ENCODE measurements at regions not wholly inside any gene's neighbourhood (a gene's known extent, or its start where the extent isn't known, plus 50 kb on each side); places are given as distances from the start of the nearest gene placed in this dataset.
"Not testable (repeated sequence)": the region's sequence is repeated elsewhere in the genome, so short reads cannot be mapped to it uniquely, and the experiment has no call there.

- not testable (repeated sequence) for H3K9me3 ChIP-seq (ENCODE audit: control insufficient read depth in 1 of 2, low read length in 2 of 2); H3K27me3 ChIP-seq (ENCODE audit: control insufficient read depth in 1 of 2, insufficient read depth in 2 of 2, low read length in 2 of 2); H3K9ac ChIP-seq (ENCODE audit: low read depth in 1 of 2, low read length in 2 of 2)
These were observed 72.4 kb downstream of the HNRNPD start for GRCh38 chr4:82301390-82301789.

GRCh38 chr4:82293304-82293703, 80.5 kb downstream of the HNRNPD start:
- H3K27me3 ChIP-seq (ENCODE audit: control insufficient read depth in 1 of 2, insufficient read depth in 2 of 2, low read length in 2 of 2) = no peaks in the 10 kb centered on the region
- H3K9me3 ChIP-seq (ENCODE audit: control insufficient read depth in 1 of 2, low read length in 2 of 2) = no peaks in the 10 kb centered on the region
- H3K27ac ChIP-seq (ENCODE audit: low read depth, low read length) = no peak overlapping the region
- no peak overlapping the region for H3K4me3 ChIP-seq (ENCODE audit: low read depth in 1 of 2, low read length in 2 of 2)
- no peaks in the 10 kb centered on the region for H3K4me1 ChIP-seq (ENCODE audit: control insufficient read depth in 1 of 2, insufficient read depth in 2 of 2, low read length in 2 of 2)
- H3K36me3 ChIP-seq (ENCODE audit: control insufficient read depth in 1 of 2, insufficient read depth in 2 of 2, low read length in 2 of 2) = no peaks in the 10 kb centered on the region
- H3K9ac ChIP-seq (ENCODE audit: low read depth in 1 of 2, low read length in 2 of 2) = no peak overlapping the region

More at GRCh38 chr4:82301390-82301789, 72.4 kb downstream of the HNRNPD start:
- H3K4me1 ChIP-seq (ENCODE audit: control insufficient read depth in 1 of 2, insufficient read depth in 2 of 2, low read length in 2 of 2); H3K36me3 ChIP-seq (ENCODE audit: control insufficient read depth in 1 of 2, insufficient read depth in 2 of 2, low read length in 2 of 2); H3K4me3 ChIP-seq (ENCODE audit: low read depth in 1 of 2, low read length in 2 of 2); H3K27ac ChIP-seq (ENCODE audit: low read depth, low read length): not testable (repeated sequence)

- H3K9ac ChIP-seq (ENCODE audit: low read depth in 1 of 2, low read length in 2 of 2) = no peak overlapping the region
- no peaks in the 10 kb centered on the region for H3K36me3 ChIP-seq (ENCODE audit: control insufficient read depth in 1 of 2, insufficient read depth in 2 of 2, low read length in 2 of 2)
- no peaks in the 10 kb centered on the region for H3K27me3 ChIP-seq (ENCODE audit: control insufficient read depth in 1 of 2, insufficient read depth in 2 of 2, low read length in 2 of 2)
- no peak overlapping the region for H3K4me3 ChIP-seq (ENCODE audit: low read depth in 1 of 2, low read length in 2 of 2)
- H3K27ac ChIP-seq (ENCODE audit: low read depth, low read length) = no peak overlapping the region
- H3K9me3 ChIP-seq (ENCODE audit: control insufficient read depth in 1 of 2, low read length in 2 of 2) = no peaks in the 10 kb centered on the region
- peaks cover 7 to 9% of the 10 kb centered on the region in 2 donors for H3K4me1 ChIP-seq (ENCODE audit: control insufficient read depth in 1 of 2, insufficient read depth in 2 of 2, low read length in 2 of 2)
These were observed 86.1 kb downstream of the HNRNPD start for GRCh38 chr4:82287720-82288119.

DNA sequence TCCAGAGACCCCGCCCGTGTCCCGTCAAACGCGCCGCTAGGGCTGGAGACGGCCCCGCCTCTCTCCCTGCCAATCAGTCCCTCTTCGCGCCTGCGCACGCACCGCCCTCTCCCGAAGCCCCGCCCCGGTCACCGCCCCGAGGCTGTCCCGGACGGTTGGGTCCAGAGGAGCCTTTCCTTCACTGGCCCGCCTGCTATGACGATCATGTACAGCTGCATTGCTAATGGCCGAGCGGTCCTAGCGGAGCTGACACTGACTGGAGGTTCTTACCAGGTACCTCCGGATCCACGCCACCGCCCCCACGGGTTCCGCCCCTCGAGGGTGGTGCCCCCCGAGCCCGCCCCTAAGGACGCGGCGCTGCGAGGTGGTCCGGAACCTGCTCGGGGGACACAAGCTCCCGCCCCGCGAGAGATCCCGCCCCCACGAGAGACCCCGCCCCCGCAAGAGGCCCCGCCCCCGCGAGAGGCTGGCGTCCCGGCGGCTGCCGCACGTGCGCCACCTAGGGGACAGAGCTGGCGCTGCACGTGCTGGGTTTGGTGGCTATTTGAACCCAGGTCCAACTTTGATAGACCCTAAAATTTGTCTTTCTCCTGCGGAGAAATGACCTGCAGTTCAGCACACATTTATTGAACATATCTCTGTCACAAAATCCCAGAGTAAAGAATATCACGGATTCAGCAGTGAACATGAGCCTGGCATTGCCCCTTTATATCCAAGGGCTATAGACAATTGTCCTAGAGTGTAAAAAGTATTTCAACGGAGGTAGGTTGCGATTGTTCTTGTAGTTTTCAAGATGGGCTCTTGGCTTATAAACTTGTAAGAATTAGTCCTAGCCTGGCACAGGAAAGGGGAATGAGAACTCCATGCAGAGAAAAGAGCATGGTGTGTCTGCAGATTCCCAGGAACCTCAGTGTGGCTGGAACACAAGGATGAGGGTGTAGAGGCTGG, 88.7 kb downstream of the HNRNPD start:
- no peaks in the 10 kb centered on the region for H3K9me3 ChIP-seq (ENCODE audit: control insufficient read depth in 1 of 2, low read length in 2 of 2)
- H3K4me3 ChIP-seq (ENCODE audit: low read depth in 1 of 2, low read length in 2 of 2) = peak overlapping the region; percentile 57 to 78
- peak overlapping the region; percentile 1 to 3 for H3K9ac ChIP-seq (ENCODE audit: low read depth in 1 of 2, low read length in 2 of 2)
- peak overlapping the region; percentile 68 for H3K27ac ChIP-seq (ENCODE audit: low read depth, low read length)
- no peaks in the 10 kb centered on the region for H3K27me3 ChIP-seq (ENCODE audit: control insufficient read depth in 1 of 2, insufficient read depth in 2 of 2, low read length in 2 of 2)
- no peaks in the 10 kb centered on the region for H3K36me3 ChIP-seq (ENCODE audit: control insufficient read depth in 1 of 2, insufficient read depth in 2 of 2, low read length in 2 of 2)
- peaks cover 7 to 9% of the 10 kb centered on the region in 2 donors for H3K4me1 ChIP-seq (ENCODE audit: control insufficient read depth in 1 of 2, insufficient read depth in 2 of 2, low read length in 2 of 2)

- H3K27ac ChIP-seq (ENCODE audit: low read depth, low read length) = no peak overlapping the region
These were observed 89.3 kb downstream of the HNRNPD start for GRCh38 chr4:82284475-82284857.

DNA sequence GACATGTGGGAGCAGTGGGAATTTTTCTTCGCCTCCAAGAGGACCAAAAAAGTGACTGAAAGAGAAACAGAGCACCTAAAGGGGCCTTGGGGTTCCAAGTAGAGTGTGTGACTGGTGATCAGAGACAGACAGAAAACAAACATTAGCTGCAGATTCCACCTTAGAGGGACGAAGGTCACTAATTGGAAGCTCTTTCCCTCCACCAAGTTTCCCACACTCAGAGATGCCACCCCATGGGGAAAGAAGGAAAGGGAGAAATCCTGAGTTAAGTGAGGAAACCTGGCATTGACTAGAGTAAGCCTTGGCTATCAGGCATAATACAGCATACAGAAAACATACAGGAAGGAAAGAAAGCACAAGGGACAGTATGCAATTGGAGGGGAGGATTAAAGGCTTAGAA, 90.9 kb downstream of the HNRNPD start:
- Histone ChIP-seq H3K4me3 (ENCODE audit: low read depth in 1 of 2, low read length in 2 of 2) (no peak overlapping the region), H3K9ac (ENCODE audit: low read depth in 1 of 2, low read length in 2 of 2) (no peak overlapping the region), H3K9me3 (ENCODE audit: control insufficient read depth in 1 of 2, low read length in 2 of 2) (no peaks in the 10 kb centered on the region), H3K27me3 (ENCODE audit: control insufficient read depth in 1 of 2, insufficient read depth in 2 of 2, low read length in 2 of 2) (no peaks in the 10 kb centered on the region), H3K27ac (ENCODE audit: low read depth, low read length) (no peak overlapping the region), H3K4me1 (ENCODE audit: control insufficient read depth in 1 of 2, insufficient read depth in 2 of 2, low read length in 2 of 2) (peaks cover 7 to 9% of the 10 kb centered on the region in 2 donors), H3K36me3 (ENCODE audit: control insufficient read depth in 1 of 2, insufficient read depth in 2 of 2, low read length in 2 of 2) (no peaks in the 10 kb centered on the region)

More at GRCh38 chr4:82284475-82284857, 89.3 kb downstream of the HNRNPD start:
- Histone ChIP-seq H3K36me3 (ENCODE audit: control insufficient read depth in 1 of 2, insufficient read depth in 2 of 2, low read length in 2 of 2) (no peaks in the 10 kb centered on the region), H3K9ac (ENCODE audit: low read depth in 1 of 2, low read length in 2 of 2) (peak overlapping the region; percentile 1 to 3), H3K4me3 (ENCODE audit: low read depth in 1 of 2, low read length in 2 of 2) (peak overlapping the region; percentile 57 to 78), H3K9me3 (ENCODE audit: control insufficient read depth in 1 of 2, low read length in 2 of 2) (no peaks in the 10 kb centered on the region), H3K4me1 (ENCODE audit: control insufficient read depth in 1 of 2, insufficient read depth in 2 of 2, low read length in 2 of 2) (peaks cover 7 to 9% of the 10 kb centered on the region in 2 donors), H3K27me3 (ENCODE audit: control insufficient read depth in 1 of 2, insufficient read depth in 2 of 2, low read length in 2 of 2) (no peaks in the 10 kb centered on the region)

DNA sequence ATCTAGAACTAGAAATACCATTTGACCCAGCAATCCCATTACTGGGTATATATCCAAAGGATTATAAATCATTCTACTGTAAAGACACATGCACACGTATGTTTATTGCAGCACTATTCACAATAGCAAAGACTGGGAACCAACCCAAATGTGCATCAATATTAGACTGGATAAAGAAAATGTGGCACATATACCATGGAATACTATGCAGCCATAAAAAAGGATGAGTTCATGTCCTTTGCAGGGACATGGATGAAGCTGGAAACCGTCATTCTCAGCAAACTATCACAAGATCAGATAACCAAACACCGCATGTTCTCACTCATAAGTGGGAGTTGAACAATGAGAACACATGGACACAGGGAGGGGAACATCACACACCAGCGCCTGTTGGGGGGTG, 94.2 kb downstream of the HNRNPD start:
- not testable (repeated sequence) for H3K36me3 ChIP-seq (ENCODE audit: control insufficient read depth in 1 of 2, insufficient read depth in 2 of 2, low read length in 2 of 2); H3K9me3 ChIP-seq (ENCODE audit: control insufficient read depth in 1 of 2, low read length in 2 of 2); H3K27ac ChIP-seq (ENCODE audit: low read depth, low read length); H3K9ac ChIP-seq (ENCODE audit: low read depth in 1 of 2, low read length in 2 of 2); H3K4me1 ChIP-seq (ENCODE audit: control insufficient read depth in 1 of 2, insufficient read depth in 2 of 2, low read length in 2 of 2); H3K27me3 ChIP-seq (ENCODE audit: control insufficient read depth in 1 of 2, insufficient read depth in 2 of 2, low read length in 2 of 2); H3K4me3 ChIP-seq (ENCODE audit: low read depth in 1 of 2, low read length in 2 of 2)

GRCh38 chr4:82276332-82276640, 97.5 kb downstream of the HNRNPD start:
- Histone ChIP-seq H3K36me3 (ENCODE audit: control insufficient read depth in 1 of 2, insufficient read depth in 2 of 2, low read length in 2 of 2) (no peaks in the 10 kb centered on the region), H3K27me3 (ENCODE audit: control insufficient read depth in 1 of 2, insufficient read depth in 2 of 2, low read length in 2 of 2) (no peaks in the 10 kb centered on the region), H3K9ac (ENCODE audit: low read depth in 1 of 2, low read length in 2 of 2) (no peak overlapping the region), H3K4me3 (ENCODE audit: low read depth in 1 of 2, low read length in 2 of 2) (no peak overlapping the region), H3K27ac (ENCODE audit: low read depth, low read length) (no peak overlapping the region), H3K9me3 (ENCODE audit: control insufficient read depth in 1 of 2, low read length in 2 of 2) (no peaks in the 10 kb centered on the region), H3K4me1 (ENCODE audit: control insufficient read depth in 1 of 2, insufficient read depth in 2 of 2, low read length in 2 of 2) (no peaks in the 10 kb centered on the region)

GRCh38 chr4:82275431-82276331, 98.1 kb downstream of the HNRNPD start:
- Histone ChIP-seq H3K9me3 (ENCODE audit: control insufficient read depth in 1 of 2, low read length in 2 of 2) (no peaks in the 10 kb centered on the region), H3K4me3 (ENCODE audit: low read depth in 1 of 2, low read length in 2 of 2) (no peak overlapping the region), H3K36me3 (ENCODE audit: control insufficient read depth in 1 of 2, insufficient read depth in 2 of 2, low read length in 2 of 2) (no peaks in the 10 kb centered on the region), H3K9ac (ENCODE audit: low read depth in 1 of 2, low read length in 2 of 2) (no peak overlapping the region), H3K27ac (ENCODE audit: low read depth, low read length) (no peak overlapping the region), H3K4me1 (ENCODE audit: control insufficient read depth in 1 of 2, insufficient read depth in 2 of 2, low read length in 2 of 2) (no peaks in the 10 kb centered on the region), H3K27me3 (ENCODE audit: control insufficient read depth in 1 of 2, insufficient read depth in 2 of 2, low read length in 2 of 2) (no peaks in the 10 kb centered on the region)

- not testable (repeated sequence) for H3K27me3 ChIP-seq (ENCODE audit: control insufficient read depth in 1 of 2, insufficient read depth in 2 of 2, low read length in 2 of 2); H3K4me3 ChIP-seq (ENCODE audit: low read depth in 1 of 2, low read length in 2 of 2); H3K4me1 ChIP-seq (ENCODE audit: control insufficient read depth in 1 of 2, insufficient read depth in 2 of 2, low read length in 2 of 2); H3K9ac ChIP-seq (ENCODE audit: low read depth in 1 of 2, low read length in 2 of 2); H3K27ac ChIP-seq (ENCODE audit: low read depth, low read length); H3K9me3 ChIP-seq (ENCODE audit: control insufficient read depth in 1 of 2, low read length in 2 of 2); H3K36me3 ChIP-seq (ENCODE audit: control insufficient read depth in 1 of 2, insufficient read depth in 2 of 2, low read length in 2 of 2)
These were observed 99.1 kb downstream of the HNRNPD start for GRCh38 chr4:82274700-82275099.

Measured in duodenal mucosa (tissue), 2 donors.